HS-5 (cell line): ENCODE measurements at regions not wholly inside any gene's neighbourhood (a gene's known extent, or its start where the extent isn't known, plus 50 kb on each side); places are given as distances from the start of the nearest gene placed in this dataset.

Experiments used
- DNase-seq: peaks from one replicate; pipeline ENCODE4 v3.0.0-alpha.2; 2012; ENCODE audit warnings: low read depth

- no peak for DNase-seq
These were observed 301.8 kb upstream of the TBC1D5 start for GRCh38 chr3:18044191-18044590.

- DNase-seq, result no peak
These were observed 294.0 kb upstream of the TBC1D5 start for GRCh38 chr3:18036450-18036815.

- DNase-seq, result no peak
These were observed 293.4 kb upstream of the TBC1D5 start for GRCh38 chr3:18035641-18036449.

GRCh38 chr3:18033581-18034108 lies 291.2 kb upstream of the TBC1D5 start:
- no peak for DNase-seq

- no peak for DNase-seq
These were observed 288.0 kb upstream of the TBC1D5 start for GRCh38 chr3:18030371-18030870.

GRCh38 chr3:18027161-18027939 lies 284.9 kb upstream of the TBC1D5 start:
- no peak for DNase-seq

GRCh38 chr3:18024715-18025114 lies 282.3 kb upstream of the TBC1D5 start:
- no peak for DNase-seq

- no peak for DNase-seq
These were observed 276.7 kb upstream of the TBC1D5 start for GRCh38 chr3:18019161-18019495.

- no peak for DNase-seq
These were observed 276.2 kb upstream of the TBC1D5 start for GRCh38 chr3:18018491-18019160.

- no peak for DNase-seq
These were observed 273.9 kb upstream of the TBC1D5 start for GRCh38 chr3:18016366-18016765.

- no peak for DNase-seq
These were observed 270.5 kb upstream of the TBC1D5 start for GRCh38 chr3:18012933-18013332.

- no peak for DNase-seq
These were observed 270.0 kb upstream of the TBC1D5 start for GRCh38 chr3:18012436-18012835.

GRCh38 chr3:18011387-18011786 lies 269.0 kb upstream of the TBC1D5 start:
- DNase-seq, result no peak

GRCh38 chr3:18010001-18010400 lies 267.6 kb upstream of the TBC1D5 start:
- no peak for DNase-seq

GRCh38 chr3:18008706-18009368 lies 266.4 kb upstream of the TBC1D5 start:
- DNase-seq, result peak; percentile 10

GRCh38 chr3:18007980-18008379 lies 265.5 kb upstream of the TBC1D5 start:
- DNase-seq, result no peak

- no peak for DNase-seq
These were observed 253.3 kb upstream of the TBC1D5 start for GRCh38 chr3:17995769-17996168.

GRCh38 chr3:17994167-17994566 lies 251.7 kb upstream of the TBC1D5 start:
- no peak for DNase-seq

- DNase-seq, result no peak
These were observed 248.0 kb upstream of the TBC1D5 start for GRCh38 chr3:17990390-17990789.

- no peak for DNase-seq
These were observed 244.0 kb upstream of the TBC1D5 start for GRCh38 chr3:17986348-17986816.

GRCh38 chr3:17985658-17986347 lies 243.4 kb upstream of the TBC1D5 start:
- DNase-seq, result no peak
